WTC11 (cell line): ENCODE measurements at regions not wholly inside any gene's neighbourhood (a gene's known extent, or its start where the extent isn't known, plus 50 kb on each side); places are given as distances from the start of the nearest gene placed in this dataset.

Experiments
- ATAC-seq: fragments of 200-7000 bp; cut with Tn5 transposase; 2 replicates; pipeline ENCODE4 v1.10.0; 2021; ENCODE audit warnings: mild to moderate bottlenecking, moderate library complexity
- CTCF ChIA-PET: fragments of 300-600 bp; sonication (Branson Sonifier 250); formaldehyde crosslinking; loops from one replicate; lab custom pipeline; 2021; ENCODE audit warnings: antibody characterized with exemption; lab: Charles Lee
- POLR2A ChIA-PET: fragments of 350-600 bp; sonication (Branson Sonifier 250); formaldehyde crosslinking; loops from one replicate; lab custom pipeline; 2021; ENCODE audit warnings: antibody characterized with exemption; lab: Charles Lee
- DNase-seq: peaks from one replicate; pipeline ENCODE4 v3.0.0; 2021; ENCODE audit warnings: low spot score
- H3K27ac Mint-ChIP-seq: 2 replicates; pipeline ENCODE4 v1.8.0; 2021; ENCODE audit warnings: mixed read lengths
- H3K27me3 Mint-ChIP-seq: 2 replicates; pipeline ENCODE4 v1.8.0; 2021; ENCODE audit warnings: low read depth, mild to moderate bottlenecking, moderate library complexity, mixed read lengths
- H3K36me3 Mint-ChIP-seq: 2 replicates; pipeline ENCODE4 v1.8.0; 2021; ENCODE audit warnings: mixed read lengths
- H3K4me1 Mint-ChIP-seq: 2 replicates; pipeline ENCODE4 v1.8.0; 2022; ENCODE audit warnings: mixed read lengths
- H3K4me3 Mint-ChIP-seq: 2 replicates; pipeline ENCODE4 v1.8.0; 2021; ENCODE audit warnings: mild to moderate bottlenecking, moderate library complexity, mixed read lengths
- H3K9me3 Mint-ChIP-seq: 2 replicates; pipeline ENCODE4 v1.8.0; 2021; ENCODE audit warnings: mixed read lengths
- ATF1 ChIP-seq: sonication (generic); formaldehyde crosslinking; IDR thresholded peaks from 2 replicates; pipeline ENCODE4 v1.8.1; 2023; ENCODE audit warnings: mild to moderate bottlenecking, moderate library complexity, missing genetic modification reagents
- CREB1 ChIP-seq: sonication (generic); formaldehyde crosslinking; IDR thresholded peaks from 2 replicates; pipeline ENCODE4 v1.8.0; 2023; ENCODE audit warnings: mild to moderate bottlenecking, missing genetic modification reagents
- FOXJ3 ChIP-seq: sonication (generic); formaldehyde crosslinking; IDR thresholded peaks from 2 replicates; pipeline ENCODE4 v1.9.0; 2021; ENCODE audit warnings: missing genetic modification reagents, mild to moderate bottlenecking, borderline replicate concordance
- GABPB1 ChIP-seq: sonication (generic); formaldehyde crosslinking; IDR thresholded peaks from 2 replicates; pipeline ENCODE4 v1.8.1; 2023; ENCODE audit warnings: mild to moderate bottlenecking, missing genetic modification reagents
- JUN ChIP-seq: sonication (generic); formaldehyde crosslinking; IDR thresholded peaks from 2 replicates; pipeline ENCODE4 v1.8.0; 2023; ENCODE audit warnings: mild to moderate bottlenecking, missing genetic modification reagents
- MXD4 ChIP-seq: fragments of 250-450 bp; sonication (Bioruptor Pico); IDR thresholded peaks from 2 replicates; pipeline ENCODE4 v1.8.0; 2021; ENCODE audit warnings: mild to moderate bottlenecking, moderate library complexity, borderline replicate concordance
- PRRX2 ChIP-seq: fragments of 250-450 bp; sonication (Bioruptor Pico); IDR thresholded peaks from 2 replicates; pipeline ENCODE4 v1.8.0; 2021; ENCODE audit warnings: mild to moderate bottlenecking
- SMAD3 ChIP-seq: sonication (generic); formaldehyde crosslinking; IDR thresholded peaks from 2 replicates; pipeline ENCODE4 v1.8.0; 2022; ENCODE audit warnings: missing genetic modification reagents, mild to moderate bottlenecking, borderline replicate concordance
- SP1 ChIP-seq: sonication (generic); formaldehyde crosslinking; conservative IDR thresholded peaks from 2 replicates; pipeline ENCODE4 v1.8.1; 2022; ENCODE audit warnings: missing genetic modification reagents
- TCF7 ChIP-seq: sonication (generic); formaldehyde crosslinking; IDR thresholded peaks from 2 replicates; pipeline ENCODE4 v1.8.0; 2022; ENCODE audit warnings: mild to moderate bottlenecking, low read depth, missing genetic modification reagents, moderate library complexity
- TEAD4 ChIP-seq: sonication (generic); formaldehyde crosslinking; IDR thresholded peaks from 2 replicates; pipeline ENCODE4 v1.8.0; 2022; ENCODE audit warnings: mild to moderate bottlenecking, missing genetic modification reagents
- ZBTB21 ChIP-seq: sonication (generic); formaldehyde crosslinking; IDR thresholded peaks from 2 replicates; pipeline ENCODE4 v1.8.1; 2023; ENCODE audit warnings: mild to moderate bottlenecking, missing genetic modification reagents, borderline replicate concordance
- ZNF121 ChIP-seq: sonication (generic); formaldehyde crosslinking; IDR thresholded peaks from 2 replicates; pipeline ENCODE4 v1.8.0; 2023; ENCODE audit warnings: missing genetic modification reagents
- ZNF263 ChIP-seq: sonication (generic); formaldehyde crosslinking; IDR thresholded peaks from 2 replicates; pipeline ENCODE4 v1.8.1; 2022; ENCODE audit warnings: low read depth, mild to moderate bottlenecking, moderate library complexity, missing genetic modification reagents
- ZNF416 ChIP-seq: fragments of 250-450 bp; sonication (Bioruptor Pico); IDR thresholded peaks from 2 replicates; pipeline ENCODE4 v1.9.0; 2021; ENCODE audit warnings: mild to moderate bottlenecking, inconsistent platforms
- TF ChIP-seq, protein P1 (sequence below): sonication (generic); formaldehyde crosslinking; IDR thresholded peaks from 2 replicates; pipeline ENCODE4 v1.8.1; 2023; ENCODE audit warnings: mild to moderate bottlenecking, missing genetic modification reagents
- TF ChIP-seq, protein P2 (sequence below): sonication (generic); formaldehyde crosslinking; conservative IDR thresholded peaks from 2 replicates; pipeline ENCODE4 v1.8.1; 2023; ENCODE audit warnings: mild to moderate bottlenecking, low read depth, missing genetic modification reagents, moderate library complexity
- TF ChIP-seq, protein P3 (sequence below): sonication (generic); formaldehyde crosslinking; IDR thresholded peaks from 2 replicates; pipeline ENCODE4 v1.8.1; 2022; ENCODE audit warnings: low read depth, missing genetic modification reagents, borderline replicate concordance
- TF ChIP-seq, protein P4 (sequence below): sonication (generic); formaldehyde crosslinking; IDR thresholded peaks from 2 replicates; pipeline ENCODE4 v1.8.1; 2022; ENCODE audit warnings: missing genetic modification reagents, borderline replicate concordance
- TF ChIP-seq, protein P5 (sequence below): sonication (generic); formaldehyde crosslinking; IDR thresholded peaks from 2 replicates; pipeline ENCODE4 v1.8.1; 2022; ENCODE audit warnings: mild to moderate bottlenecking, moderate library complexity, missing genetic modification reagents
- TF ChIP-seq, protein P6 (sequence below): sonication (generic); formaldehyde crosslinking; IDR thresholded peaks from 2 replicates; pipeline ENCODE4 v1.8.1; 2023; ENCODE audit warnings: mild to moderate bottlenecking, moderate library complexity, missing genetic modification reagents

DNA sequence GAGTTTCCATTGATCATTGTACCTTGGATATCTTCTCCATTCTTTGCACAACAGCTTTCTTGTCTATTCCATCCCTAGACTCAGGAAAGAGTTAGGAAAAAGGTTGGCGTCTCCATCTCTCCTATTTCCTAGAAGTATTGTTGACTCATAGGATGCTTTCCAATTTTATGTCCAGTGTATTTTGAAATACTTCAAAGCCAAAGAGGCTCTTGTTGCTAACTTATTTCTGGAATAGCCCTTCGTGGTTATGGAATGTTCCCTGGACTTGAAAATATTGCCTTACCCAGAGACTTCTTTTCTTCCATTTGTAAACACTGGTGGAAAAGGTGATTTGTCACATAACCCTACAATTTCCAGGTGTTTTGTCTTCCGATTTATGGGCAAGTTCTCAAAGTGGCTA is 402.3 kb upstream of the ZNF608 start:
- TF ChIP-seq, protein P1, sequence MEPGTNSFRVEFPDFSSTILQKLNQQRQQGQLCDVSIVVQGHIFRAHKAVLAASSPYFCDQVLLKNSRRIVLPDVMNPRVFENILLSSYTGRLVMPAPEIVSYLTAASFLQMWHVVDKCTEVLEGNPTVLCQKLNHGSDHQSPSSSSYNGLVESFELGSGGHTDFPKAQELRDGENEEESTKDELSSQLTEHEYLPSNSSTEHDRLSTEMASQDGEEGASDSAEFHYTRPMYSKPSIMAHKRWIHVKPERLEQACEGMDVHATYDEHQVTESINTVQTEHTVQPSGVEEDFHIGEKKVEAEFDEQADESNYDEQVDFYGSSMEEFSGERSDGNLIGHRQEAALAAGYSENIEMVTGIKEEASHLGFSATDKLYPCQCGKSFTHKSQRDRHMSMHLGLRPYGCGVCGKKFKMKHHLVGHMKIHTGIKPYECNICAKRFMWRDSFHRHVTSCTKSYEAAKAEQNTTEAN (CRISPR knock-in tag): no peak
- TF ChIP-seq ATF1 (CRISPR knock-in tag) (no peak), ZBTB21 (no peak), ZNF263 (CRISPR knock-in tag) (no peak), SP1 (CRISPR knock-in tag) (no peak), TCF7 (no peak), MXD4 (CRISPR knock-in tag) (no peak), FOXJ3 (no peak), ZNF121 (no peak), TEAD4 (no peak), JUN (CRISPR knock-in tag) (no peak), PRRX2 (CRISPR knock-in tag) (no peak), SMAD3 (no peak), CREB1 (no peak)
- TF ChIP-seq, protein P2, sequence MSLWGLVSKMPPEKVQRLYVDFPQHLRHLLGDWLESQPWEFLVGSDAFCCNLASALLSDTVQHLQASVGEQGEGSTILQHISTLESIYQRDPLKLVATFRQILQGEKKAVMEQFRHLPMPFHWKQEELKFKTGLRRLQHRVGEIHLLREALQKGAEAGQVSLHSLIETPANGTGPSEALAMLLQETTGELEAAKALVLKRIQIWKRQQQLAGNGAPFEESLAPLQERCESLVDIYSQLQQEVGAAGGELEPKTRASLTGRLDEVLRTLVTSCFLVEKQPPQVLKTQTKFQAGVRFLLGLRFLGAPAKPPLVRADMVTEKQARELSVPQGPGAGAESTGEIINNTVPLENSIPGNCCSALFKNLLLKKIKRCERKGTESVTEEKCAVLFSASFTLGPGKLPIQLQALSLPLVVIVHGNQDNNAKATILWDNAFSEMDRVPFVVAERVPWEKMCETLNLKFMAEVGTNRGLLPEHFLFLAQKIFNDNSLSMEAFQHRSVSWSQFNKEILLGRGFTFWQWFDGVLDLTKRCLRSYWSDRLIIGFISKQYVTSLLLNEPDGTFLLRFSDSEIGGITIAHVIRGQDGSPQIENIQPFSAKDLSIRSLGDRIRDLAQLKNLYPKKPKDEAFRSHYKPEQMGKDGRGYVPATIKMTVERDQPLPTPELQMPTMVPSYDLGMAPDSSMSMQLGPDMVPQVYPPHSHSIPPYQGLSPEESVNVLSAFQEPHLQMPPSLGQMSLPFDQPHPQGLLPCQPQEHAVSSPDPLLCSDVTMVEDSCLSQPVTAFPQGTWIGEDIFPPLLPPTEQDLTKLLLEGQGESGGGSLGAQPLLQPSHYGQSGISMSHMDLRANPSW (CRISPR knock-in tag): no peak
- TF ChIP-seq, protein P3, sequence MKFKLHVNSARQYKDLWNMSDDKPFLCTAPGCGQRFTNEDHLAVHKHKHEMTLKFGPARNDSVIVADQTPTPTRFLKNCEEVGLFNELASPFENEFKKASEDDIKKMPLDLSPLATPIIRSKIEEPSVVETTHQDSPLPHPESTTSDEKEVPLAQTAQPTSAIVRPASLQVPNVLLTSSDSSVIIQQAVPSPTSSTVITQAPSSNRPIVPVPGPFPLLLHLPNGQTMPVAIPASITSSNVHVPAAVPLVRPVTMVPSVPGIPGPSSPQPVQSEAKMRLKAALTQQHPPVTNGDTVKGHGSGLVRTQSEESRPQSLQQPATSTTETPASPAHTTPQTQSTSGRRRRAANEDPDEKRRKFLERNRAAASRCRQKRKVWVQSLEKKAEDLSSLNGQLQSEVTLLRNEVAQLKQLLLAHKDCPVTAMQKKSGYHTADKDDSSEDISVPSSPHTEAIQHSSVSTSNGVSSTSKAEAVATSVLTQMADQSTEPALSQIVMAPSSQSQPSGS (CRISPR knock-in tag): no peak
- TF ChIP-seq, protein P4, sequence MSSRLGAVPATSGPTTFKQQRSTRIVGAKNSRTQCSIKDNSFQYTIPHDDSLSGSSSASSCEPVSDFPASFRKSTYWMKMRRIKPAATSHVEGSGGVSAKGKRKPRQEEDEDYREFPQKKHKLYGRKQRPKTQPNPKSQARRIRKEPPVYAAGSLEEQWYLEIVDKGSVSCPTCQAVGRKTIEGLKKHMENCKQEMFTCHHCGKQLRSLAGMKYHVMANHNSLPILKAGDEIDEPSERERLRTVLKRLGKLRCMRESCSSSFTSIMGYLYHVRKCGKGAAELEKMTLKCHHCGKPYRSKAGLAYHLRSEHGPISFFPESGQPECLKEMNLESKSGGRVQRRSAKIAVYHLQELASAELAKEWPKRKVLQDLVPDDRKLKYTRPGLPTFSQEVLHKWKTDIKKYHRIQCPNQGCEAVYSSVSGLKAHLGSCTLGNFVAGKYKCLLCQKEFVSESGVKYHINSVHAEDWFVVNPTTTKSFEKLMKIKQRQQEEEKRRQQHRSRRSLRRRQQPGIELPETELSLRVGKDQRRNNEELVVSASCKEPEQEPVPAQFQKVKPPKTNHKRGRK: no peak
- TF ChIP-seq, protein P5, sequence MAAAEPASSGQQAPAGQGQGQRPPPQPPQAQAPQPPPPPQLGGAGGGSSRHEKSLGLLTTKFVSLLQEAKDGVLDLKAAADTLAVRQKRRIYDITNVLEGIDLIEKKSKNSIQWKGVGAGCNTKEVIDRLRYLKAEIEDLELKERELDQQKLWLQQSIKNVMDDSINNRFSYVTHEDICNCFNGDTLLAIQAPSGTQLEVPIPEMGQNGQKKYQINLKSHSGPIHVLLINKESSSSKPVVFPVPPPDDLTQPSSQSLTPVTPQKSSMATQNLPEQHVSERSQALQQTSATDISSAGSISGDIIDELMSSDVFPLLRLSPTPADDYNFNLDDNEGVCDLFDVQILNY (CRISPR knock-in tag): no peak
- TF ChIP-seq, all 79 proteins: peak for 0
- ChIA-PET CTCF (no interaction called here), POLR2A (no interaction called here)
- Mint-ChIP-seq H3K4me1 (peaks cover 49% of the 10 kb centered on the region), H3K27ac (no peak overlapping the region), H3K36me3 (no peaks in the 10 kb centered on the region), H3K9me3 (no peaks in the 10 kb centered on the region), H3K4me3 (no peak overlapping the region), H3K27me3 (no peaks in the 10 kb centered on the region)
- ATAC-seq: no peak
- DNase-seq: no peak

DNA sequence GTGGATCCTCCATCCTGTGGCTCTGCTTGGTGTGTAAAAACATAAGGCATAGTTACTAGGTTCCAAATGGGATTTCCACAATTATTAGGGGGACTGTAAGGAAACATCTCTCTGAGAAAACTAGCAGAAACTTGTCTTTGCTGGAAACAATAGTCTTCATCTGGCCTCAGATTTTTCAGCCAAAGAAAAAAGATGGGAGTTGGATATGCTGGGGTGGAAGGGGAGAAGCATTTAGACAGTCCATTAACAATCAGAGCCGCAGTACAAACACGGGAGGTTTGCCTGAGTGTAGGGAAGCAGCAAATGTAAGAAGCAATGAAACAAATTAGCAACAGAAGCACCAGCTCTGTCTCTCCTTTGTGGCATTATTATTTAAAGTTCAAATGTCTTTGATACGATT is 402.7 kb upstream of the ZNF608 start:
- H3K36me3 Mint-ChIP-seq: no peaks in the 10 kb centered on the region
- TF ChIP-seq ZNF416 (CRISPR knock-in tag): no peak
- TF ChIP-seq ATF1 (CRISPR knock-in tag): no peak
- no peak for TF ChIP-seq GABPB1 (CRISPR knock-in tag)
- TF ChIP-seq, protein P6, sequence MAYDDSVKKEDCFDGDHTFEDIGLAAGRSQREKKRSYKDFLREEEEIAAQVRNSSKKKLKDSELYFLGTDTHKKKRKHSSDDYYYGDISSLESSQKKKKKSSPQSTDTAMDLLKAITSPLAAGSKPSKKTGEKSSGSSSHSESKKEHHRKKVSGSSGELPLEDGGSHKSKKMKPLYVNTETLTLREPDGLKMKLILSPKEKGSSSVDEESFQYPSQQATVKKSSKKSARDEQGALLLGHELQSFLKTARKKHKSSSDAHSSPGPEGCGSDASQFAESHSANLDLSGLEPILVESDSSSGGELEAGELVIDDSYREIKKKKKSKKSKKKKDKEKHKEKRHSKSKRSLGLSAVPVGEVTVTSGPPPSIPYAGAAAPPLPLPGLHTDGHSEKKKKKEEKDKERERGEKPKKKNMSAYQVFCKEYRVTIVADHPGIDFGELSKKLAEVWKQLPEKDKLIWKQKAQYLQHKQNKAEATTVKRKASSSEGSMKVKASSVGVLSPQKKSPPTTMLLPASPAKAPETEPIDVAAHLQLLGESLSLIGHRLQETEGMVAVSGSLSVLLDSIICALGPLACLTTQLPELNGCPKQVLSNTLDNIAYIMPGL (CRISPR knock-in tag): no peak
- no peak for TF ChIP-seq TEAD4
- TF ChIP-seq, protein P3 (CRISPR knock-in tag): no peak
- H3K4me1 Mint-ChIP-seq: peaks cover 53% of the 10 kb centered on the region
- H3K4me3 Mint-ChIP-seq: no peak overlapping the region
- DNase-seq (no peak), ATAC-seq (no peak)
- H3K27ac Mint-ChIP-seq: no peak overlapping the region
- no peaks in the 10 kb centered on the region for H3K9me3 Mint-ChIP-seq
- POLR2A ChIA-PET: no interaction called here
- CTCF ChIA-PET: no interaction called here
- H3K27me3 Mint-ChIP-seq: no peaks in the 10 kb centered on the region
